Upper lobe of right lung (tissue), 1 donor: ENCODE measurements at regions not wholly inside any gene's neighbourhood (a gene's known extent, or its start where the extent isn't known, plus 50 kb on each side); places are given as distances from the start of the nearest gene placed in this dataset.

ENCODE experiments used
- ATAC-seq: fragments of 200-7000 bp; cut with Tn5 transposase; one replicate; pipeline ENCODE4 v1.9.1; 2020; ENCODE audit warnings: mild to moderate bottlenecking, moderate library complexity
- DNase-seq: peaks from one replicate; pipeline ENCODE4 v3.0.0-alpha.2; 2020
- H3K27ac ChIP-seq: fragments of 200-600 bp; one replicate; pipeline ENCODE4 v1.8.0; 2022
- H3K27me3 ChIP-seq: fragments of 200-600 bp; one replicate; pipeline ENCODE4 v1.8.0; 2022; ENCODE audit warnings: mild to moderate bottlenecking
- H3K36me3 ChIP-seq: fragments of 200-600 bp; one replicate; pipeline ENCODE4 v1.8.0; 2022
- H3K4me1 ChIP-seq: fragments of 200-600 bp; one replicate; pipeline ENCODE4 v1.8.0; 2022
- H3K4me3 ChIP-seq: fragments of 200-600 bp; one replicate; pipeline ENCODE4 v1.8.0; 2022; ENCODE audit warnings: mild to moderate bottlenecking
- H3K9me3 ChIP-seq: fragments of 200-600 bp; one replicate; pipeline ENCODE4 v1.8.0; 2022
- intact Hi-C: fragments of 100-400 bp; cut with DNase I; formaldehyde crosslinking; loops from one replicate; pipeline ENCODE4 v1.11.0; 2022
- TF ChIP-seq, protein P1 (sequence below): fragments of 200-600 bp; IDR thresholded peaks from one replicate; pipeline ENCODE4 v1.8.0; 2022; ENCODE audit warnings: antibody characterized with exemption
- donor health status: DM: no; HTN: yes; CAD: no; lungs with severe emphysema.

- H3K4me1 ChIP-seq = no peaks in the 10 kb centered on the region
- H3K27me3 ChIP-seq = no peaks in the 10 kb centered on the region
- TF ChIP-seq, protein P1, sequence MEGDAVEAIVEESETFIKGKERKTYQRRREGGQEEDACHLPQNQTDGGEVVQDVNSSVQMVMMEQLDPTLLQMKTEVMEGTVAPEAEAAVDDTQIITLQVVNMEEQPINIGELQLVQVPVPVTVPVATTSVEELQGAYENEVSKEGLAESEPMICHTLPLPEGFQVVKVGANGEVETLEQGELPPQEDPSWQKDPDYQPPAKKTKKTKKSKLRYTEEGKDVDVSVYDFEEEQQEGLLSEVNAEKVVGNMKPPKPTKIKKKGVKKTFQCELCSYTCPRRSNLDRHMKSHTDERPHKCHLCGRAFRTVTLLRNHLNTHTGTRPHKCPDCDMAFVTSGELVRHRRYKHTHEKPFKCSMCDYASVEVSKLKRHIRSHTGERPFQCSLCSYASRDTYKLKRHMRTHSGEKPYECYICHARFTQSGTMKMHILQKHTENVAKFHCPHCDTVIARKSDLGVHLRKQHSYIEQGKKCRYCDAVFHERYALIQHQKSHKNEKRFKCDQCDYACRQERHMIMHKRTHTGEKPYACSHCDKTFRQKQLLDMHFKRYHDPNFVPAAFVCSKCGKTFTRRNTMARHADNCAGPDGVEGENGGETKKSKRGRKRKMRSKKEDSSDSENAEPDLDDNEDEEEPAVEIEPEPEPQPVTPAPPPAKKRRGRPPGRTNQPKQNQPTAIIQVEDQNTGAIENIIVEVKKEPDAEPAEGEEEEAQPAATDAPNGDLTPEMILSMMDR = peak; percentile 33
- no peaks in the 10 kb centered on the region for H3K9me3 ChIP-seq
- no peak overlapping the region for H3K4me3 ChIP-seq
- intact Hi-C loops = no loop called here
- no peaks in the 10 kb centered on the region for H3K36me3 ChIP-seq
- no peak for DNase-seq
- ATAC-seq = no peak
- H3K27ac ChIP-seq = no peak overlapping the region
Measured at GRCh38 chr3:35946121-35946853, 307.0 kb downstream of the ARPP21 start.

DNA sequence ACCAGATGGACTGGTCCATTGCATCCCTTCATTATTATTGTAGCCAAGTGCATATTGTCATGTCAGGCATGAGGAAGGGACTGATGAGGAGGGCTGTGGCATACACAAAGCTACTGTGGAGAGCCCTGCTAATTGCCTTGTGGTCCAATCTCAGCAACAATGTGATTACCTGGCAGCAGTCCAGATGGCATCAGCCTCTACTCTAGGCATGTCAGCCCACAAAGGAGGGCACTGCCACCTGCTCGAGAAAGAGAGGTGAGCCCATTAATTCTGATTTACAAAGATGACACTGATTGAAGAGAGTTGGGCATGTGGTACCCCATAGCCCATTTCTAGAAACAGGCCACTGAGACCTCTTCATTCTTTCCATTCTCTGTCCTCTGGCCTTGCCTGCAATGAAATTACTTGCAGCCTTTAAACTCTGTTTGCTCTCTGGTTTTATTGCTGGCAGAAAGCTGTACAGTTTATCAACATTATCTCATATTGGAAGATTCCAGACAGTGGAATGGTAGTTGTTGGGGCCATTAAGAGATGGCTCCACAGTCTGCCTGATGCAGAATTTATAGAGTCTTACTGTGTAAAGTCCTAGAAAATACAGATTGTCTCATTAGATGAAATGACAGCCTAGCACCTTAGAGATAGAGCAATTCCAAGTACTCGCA is 307.7 kb downstream of the ARPP21 start:
- H3K27ac ChIP-seq = no peak overlapping the region
- TF ChIP-seq, protein P1 = no peak
- intact Hi-C loops = no loop called here
- H3K4me3 ChIP-seq = no peak overlapping the region
- H3K9me3 ChIP-seq = no peaks in the 10 kb centered on the region
- ATAC-seq (no peak), DNase-seq (no peak)
- H3K36me3 ChIP-seq = no peaks in the 10 kb centered on the region
- H3K4me1 ChIP-seq = no peaks in the 10 kb centered on the region
- H3K27me3 ChIP-seq = no peaks in the 10 kb centered on the region

- TF ChIP-seq, protein P1 = no peak
- no peaks in the 10 kb centered on the region for H3K9me3 ChIP-seq
- H3K4me1 ChIP-seq = no peaks in the 10 kb centered on the region
- ATAC-seq (no peak), DNase-seq (no peak)
- H3K36me3 ChIP-seq = no peaks in the 10 kb centered on the region
- H3K27ac ChIP-seq = no peak overlapping the region
- intact Hi-C loops = loop anchor here (10.0 kb wide), 1 partner anchor 755 kb away; no protein-coding TSS in a partner anchor
- H3K4me3 ChIP-seq = no peak overlapping the region
- no peaks in the 10 kb centered on the region for H3K27me3 ChIP-seq
Measured at GRCh38 chr3:35950021-35950420, 310.7 kb downstream of the ARPP21 start.

DNA sequence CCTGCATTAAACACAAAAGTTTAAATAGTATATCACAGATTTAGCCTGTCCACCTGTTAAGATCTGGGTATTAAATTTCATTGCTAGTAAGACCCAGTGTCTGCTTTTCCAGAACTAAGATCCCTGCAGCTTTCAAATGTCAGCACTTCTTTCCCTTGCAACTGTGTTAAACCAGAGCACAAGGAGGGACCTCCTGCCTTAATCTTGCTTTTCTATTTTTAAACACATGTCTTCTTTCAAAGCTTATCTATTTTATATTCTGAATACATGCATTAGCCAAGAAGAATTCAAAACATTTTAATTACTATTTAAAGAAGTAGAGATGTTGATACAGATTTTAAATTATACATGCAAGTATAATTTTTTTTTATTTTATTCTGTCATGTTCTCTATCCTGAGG is 315.1 kb downstream of the ARPP21 start:
- no peaks in the 10 kb centered on the region for H3K4me1 ChIP-seq
- no peak for DNase-seq
- H3K4me3 ChIP-seq = no peak overlapping the region
- no peak overlapping the region for H3K27ac ChIP-seq
- TF ChIP-seq, protein P1 = no peak
- intact Hi-C loops = loop anchor here (10.0 kb wide), 1 partner anchor 750 kb away; no protein-coding TSS in a partner anchor
- no peaks in the 10 kb centered on the region for H3K27me3 ChIP-seq
- no peaks in the 10 kb centered on the region for H3K36me3 ChIP-seq
- ATAC-seq = no peak
- no peaks in the 10 kb centered on the region for H3K9me3 ChIP-seq

GRCh38 chr3:35965908-35966307 is 326.6 kb downstream of the ARPP21 start:
- Histone ChIP-seq H3K4me3 (no peak overlapping the region), H3K27ac (no peak overlapping the region), H3K27me3 (no peaks in the 10 kb centered on the region), H3K4me1 (no peaks in the 10 kb centered on the region), H3K9me3 (no peaks in the 10 kb centered on the region), H3K36me3 (no peaks in the 10 kb centered on the region)
- intact Hi-C loops = no loop called here
- TF ChIP-seq, protein P1 = peak; percentile 49
- DNase-seq (no peak), ATAC-seq (peak; percentile 54)
